ACC112 (cell line): ENCODE measurements at regions not wholly inside any gene's neighbourhood (a gene's known extent, or its start where the extent isn't known, plus 50 kb on each side); places are given as distances from the start of the nearest gene placed in this dataset.

Experiments used
- H2AFZ ChIP-seq: fragments of 200-600 bp; sonication (generic); one replicate; pipeline ENCODE4 v1.6.0; 2017; ENCODE audit warnings: antibody characterized with exemption, low read length; ENCODE audit not compliant: unreplicated experiment
- H3K27ac ChIP-seq: fragments of 200-600 bp; sonication (generic); 2 replicates; pipeline ENCODE4 v1.5.1; 2014; ENCODE audit warnings: low read depth, mild to moderate bottlenecking, antibody characterized with exemption, low read length, moderate library complexity
- H3K27me3 ChIP-seq: fragments of 200-600 bp; sonication (generic); 2 replicates; pipeline ENCODE4 v1.6.1; 2014; ENCODE audit warnings: mild to moderate bottlenecking, antibody characterized with exemption, low read length, moderate library complexity, mixed read lengths; ENCODE audit not compliant: insufficient read depth
- H3K36me3 ChIP-seq: fragments of 200-600 bp; sonication (generic); 2 replicates; pipeline ENCODE4 v1.6.1; 2016; ENCODE audit warnings: mild to moderate bottlenecking, antibody characterized with exemption, low read length, moderate library complexity, mixed read lengths; ENCODE audit not compliant: insufficient read depth
- H3K4me1 ChIP-seq: fragments of 200-600 bp; sonication (generic); one replicate; pipeline ENCODE4 v1.6.1; 2016; ENCODE audit warnings: low read length, mixed read lengths; ENCODE audit not compliant: insufficient read depth, unreplicated experiment, control insufficient read depth
- H3K4me3 ChIP-seq: fragments of 200-600 bp; sonication (generic); 2 replicates; pipeline ENCODE4 v1.5.1; 2014; ENCODE audit warnings: mild to moderate bottlenecking, low read depth, low read length
- H3K79me2 ChIP-seq: fragments of 200-600 bp; sonication (generic); one replicate; pipeline ENCODE4 v1.6.0; 2016; ENCODE audit warnings: low read length; ENCODE audit not compliant: control insufficient read depth, unreplicated experiment, insufficient read depth

DNA sequence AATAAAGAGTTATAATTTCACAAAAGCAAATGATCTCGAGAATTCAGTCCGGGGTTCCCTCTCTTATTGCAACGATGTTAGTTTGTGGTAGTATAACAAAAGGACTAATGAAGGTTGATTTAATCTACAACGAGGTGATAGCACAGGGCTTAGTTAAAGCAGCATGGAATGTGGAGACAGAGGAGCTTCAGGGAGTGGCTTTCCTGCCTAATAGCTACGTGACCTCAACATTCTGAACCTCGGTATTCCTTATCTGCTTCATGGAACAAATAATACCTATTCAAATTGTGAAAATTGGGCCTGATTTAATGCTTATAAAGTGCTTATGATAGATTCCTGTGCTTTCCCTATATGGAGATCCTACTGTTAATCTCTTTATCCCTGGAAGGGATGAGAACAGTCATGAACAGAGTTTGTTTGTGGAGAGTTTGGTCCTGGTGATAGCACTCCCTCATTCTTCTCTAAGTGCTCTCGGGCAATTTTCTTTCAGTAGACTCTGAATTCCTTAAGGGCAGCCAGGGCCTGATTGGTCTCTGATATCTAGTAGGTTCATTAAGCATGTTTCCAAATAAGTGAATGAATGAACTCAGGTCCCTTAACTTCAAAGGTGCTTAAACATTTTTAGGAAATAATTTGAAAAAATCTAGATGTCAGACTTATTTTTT is 104.1 kb upstream of the TUT7 start:
- Histone ChIP-seq H3K4me3 (no peak overlapping the region), H3K79me2 (no peaks in the 10 kb centered on the region), H3K27ac (no peak overlapping the region), H3K36me3 (no peaks in the 10 kb centered on the region), H2AFZ (no peak overlapping the region), H3K4me1 (peaks cover 3% of the 10 kb centered on the region), H3K27me3 (no peaks in the 10 kb centered on the region)

GRCh38 chr9:86456416-86456815 is 102.2 kb upstream of the TUT7 start:
- Histone ChIP-seq H3K27ac (no peak overlapping the region), H2AFZ (no peak overlapping the region), H3K4me1 (peaks cover 3% of the 10 kb centered on the region), H3K36me3 (no peaks in the 10 kb centered on the region), H3K27me3 (no peaks in the 10 kb centered on the region), H3K79me2 (no peaks in the 10 kb centered on the region), H3K4me3 (no peak overlapping the region)

GRCh38 chr9:86454701-86455615 is 100.7 kb upstream of the TUT7 start:
- no peaks in the 10 kb centered on the region for H3K36me3 ChIP-seq
- H3K27ac ChIP-seq = no peak overlapping the region
- peaks cover 3% of the 10 kb centered on the region for H3K4me1 ChIP-seq
- peak overlapping the region; percentile 61 for H3K4me3 ChIP-seq
- no peaks in the 10 kb centered on the region for H3K79me2 ChIP-seq
- H2AFZ ChIP-seq = peak overlapping the region; percentile 94
- H3K27me3 ChIP-seq = no peaks in the 10 kb centered on the region

GRCh38 chr9:86452201-86452828 is 98.1 kb upstream of the TUT7 start:
- Histone ChIP-seq H3K27ac (no peak overlapping the region), H3K36me3 (no peaks in the 10 kb centered on the region), H3K79me2 (no peaks in the 10 kb centered on the region), H3K4me1 (peaks cover 3% of the 10 kb centered on the region), H3K27me3 (no peaks in the 10 kb centered on the region), H3K4me3 (no peak overlapping the region), H2AFZ (no peak overlapping the region)

DNA sequence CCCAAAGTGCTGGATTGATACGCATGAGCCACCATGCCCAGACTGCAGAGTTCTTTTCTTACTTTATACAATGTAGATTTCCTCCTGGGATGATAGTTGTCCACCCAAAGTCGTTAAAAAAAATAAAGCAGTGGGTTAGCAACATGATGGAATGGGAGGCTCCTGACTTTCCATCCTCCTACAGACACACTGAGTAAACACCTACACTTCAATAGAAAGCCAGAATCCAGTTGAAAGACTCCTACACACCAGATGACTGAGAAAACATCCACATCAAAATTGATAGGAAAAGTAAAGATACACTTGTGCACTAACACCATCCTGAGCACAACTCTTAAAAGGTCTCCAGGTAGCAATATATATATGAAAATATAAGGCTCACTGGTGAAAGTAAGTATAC is 95.0 kb upstream of the TUT7 start:
- no peaks in the 10 kb centered on the region for H3K36me3 ChIP-seq
- H3K79me2 ChIP-seq = no peaks in the 10 kb centered on the region
- no peak overlapping the region for H2AFZ ChIP-seq
- no peaks in the 10 kb centered on the region for H3K4me1 ChIP-seq
- no peak overlapping the region for H3K27ac ChIP-seq
- H3K27me3 ChIP-seq = no peaks in the 10 kb centered on the region
- no peak overlapping the region for H3K4me3 ChIP-seq

- Histone ChIP-seq H3K27me3 (no peaks in the 10 kb centered on the region), H3K4me1 (no peaks in the 10 kb centered on the region)
These were observed 91.5 kb upstream of the TUT7 start for GRCh38 chr9:86445671-86446070.

DNA sequence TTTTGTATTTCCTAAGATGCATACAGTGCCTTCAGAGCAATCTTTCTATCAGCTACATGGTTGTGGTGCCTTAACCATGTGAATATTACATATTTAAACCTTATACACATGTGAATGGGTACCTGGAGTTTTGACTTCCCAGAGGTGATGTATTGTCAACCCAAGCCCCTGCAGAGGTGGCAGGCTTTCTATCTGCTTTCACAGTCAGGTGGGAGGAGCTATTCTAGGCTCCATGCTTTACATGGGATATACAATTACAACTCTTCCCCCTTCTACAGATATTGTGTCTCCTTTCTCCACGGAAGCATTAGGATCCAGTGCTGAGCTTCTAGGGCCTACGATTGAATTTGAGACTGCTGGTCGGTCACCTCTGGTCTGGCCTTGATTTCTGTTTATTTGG is 89.8 kb upstream of the TUT7 start:
- Histone ChIP-seq H3K79me2 (no peaks in the 10 kb centered on the region), H3K27ac (no peak overlapping the region), H3K36me3 (no peaks in the 10 kb centered on the region), H3K4me3 (no peak overlapping the region), H3K27me3 (no peaks in the 10 kb centered on the region), H3K4me1 (no peaks in the 10 kb centered on the region), H2AFZ (no peak overlapping the region)

More at GRCh38 chr9:86445671-86446070, 91.5 kb upstream of the TUT7 start:
- no peak overlapping the region for H3K27ac ChIP-seq
- no peaks in the 10 kb centered on the region for H3K36me3 ChIP-seq
- H3K79me2 ChIP-seq = no peaks in the 10 kb centered on the region
- H2AFZ ChIP-seq = no peak overlapping the region
- no peak overlapping the region for H3K4me3 ChIP-seq

- Histone ChIP-seq H3K27ac (no peak overlapping the region), H3K4me1 (no peaks in the 10 kb centered on the region), H3K36me3 (no peaks in the 10 kb centered on the region), H3K4me3 (peak overlapping the region; percentile 48), H3K79me2 (no peaks in the 10 kb centered on the region), H2AFZ (peak overlapping the region; percentile 26), H3K27me3 (no peaks in the 10 kb centered on the region)
These were observed 80.0 kb upstream of the TUT7 start for GRCh38 chr9:86434039-86434726.

DNA sequence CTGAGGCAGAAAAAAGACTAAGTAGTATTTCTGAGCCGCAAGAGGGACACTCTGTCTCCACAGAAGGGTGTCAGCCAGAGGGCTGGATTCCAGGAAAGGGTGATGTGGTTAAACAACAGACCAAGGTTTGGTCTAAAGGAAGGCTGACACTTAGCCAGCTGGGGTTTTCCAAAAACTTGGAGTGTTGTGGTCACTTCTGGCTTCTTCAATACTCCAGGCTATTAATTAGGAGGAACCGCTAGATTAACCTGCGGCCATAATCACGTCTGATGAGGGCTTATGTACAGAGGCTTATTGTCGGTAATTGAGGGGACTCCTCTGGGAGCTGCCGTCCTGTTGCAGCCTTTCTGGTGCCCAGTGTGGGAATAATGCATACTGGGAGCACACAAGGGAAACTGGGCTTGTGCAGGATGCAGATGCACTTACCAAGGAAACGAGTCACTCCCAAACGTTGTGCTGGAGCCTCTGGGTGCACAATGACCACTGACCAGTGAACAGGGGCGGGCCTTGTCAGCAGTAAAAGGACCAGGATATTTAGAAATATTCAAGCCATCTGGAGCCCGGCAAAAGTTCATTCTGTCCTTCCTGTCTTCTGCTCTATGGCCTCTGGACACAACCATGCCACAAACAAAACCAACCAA is 70.2 kb upstream of the TUT7 start:
- Histone ChIP-seq H3K79me2 (no peaks in the 10 kb centered on the region), H3K4me3 (peak overlapping the region; percentile 32; the same call in 1 of the 2 replicates), H3K36me3 (no peaks in the 10 kb centered on the region), H3K27ac (no peak overlapping the region), H2AFZ (peak overlapping the region; percentile 87), H3K4me1 (peaks cover 13% of the 10 kb centered on the region), H3K27me3 (no peaks in the 10 kb centered on the region)
